ENCODE measurements at regions not wholly inside any gene's neighbourhood (a gene's known extent, or its start where the extent isn't known, plus 50 kb on each side); places are given as distances from the start of the nearest gene placed in this dataset.
A peak's percentile ranks its signal among the peaks of the same experiment; 100 is the strongest.
"Not testable (repeated sequence)": the region's sequence is repeated elsewhere in the genome, so short reads cannot be mapped to it uniquely, and the experiment has no call there.

DNA sequence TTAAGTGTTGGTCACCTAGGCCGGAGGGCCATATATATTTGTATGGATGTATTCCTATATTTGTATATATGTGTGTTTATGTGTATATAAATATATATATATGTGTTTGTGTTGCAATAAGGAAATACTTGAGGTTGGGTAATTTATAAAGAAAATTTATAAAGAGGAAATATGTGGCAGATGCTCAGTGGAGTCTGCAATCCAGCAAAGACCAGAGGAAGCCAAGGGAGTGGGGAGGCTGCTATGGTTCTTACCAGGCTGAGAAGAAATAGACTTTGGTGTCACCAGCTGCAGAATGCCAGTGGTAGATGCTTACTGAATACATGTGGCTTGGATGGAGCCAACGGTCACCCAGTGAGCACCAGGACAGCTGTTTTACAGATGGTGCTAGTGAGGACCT is 97.4 kb upstream of the ELOVL5 start:
- DNase-seq (ENCODE audit: low read depth): no peak

DNA sequence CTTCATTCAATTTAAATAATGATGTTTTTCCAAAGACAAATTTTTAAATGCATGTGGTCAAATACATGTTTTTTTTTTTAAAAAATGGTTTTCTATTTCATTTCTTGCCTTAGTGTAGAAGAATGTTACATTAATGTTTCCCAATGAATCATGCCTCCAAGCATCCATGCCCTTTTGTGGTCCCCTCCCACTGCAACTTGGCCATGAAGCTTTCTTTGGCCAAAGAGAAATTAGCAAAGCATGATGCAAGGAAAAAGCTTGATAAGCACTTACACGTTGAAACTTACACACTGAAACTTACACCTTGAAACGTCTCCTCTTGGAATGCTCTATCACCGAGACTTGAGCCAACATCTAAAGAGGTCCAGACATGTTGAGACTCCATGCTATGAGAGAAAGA is 93.0 kb upstream of the ELOVL5 start:
- DNase-seq (ENCODE audit: low read depth): no peak

DNA sequence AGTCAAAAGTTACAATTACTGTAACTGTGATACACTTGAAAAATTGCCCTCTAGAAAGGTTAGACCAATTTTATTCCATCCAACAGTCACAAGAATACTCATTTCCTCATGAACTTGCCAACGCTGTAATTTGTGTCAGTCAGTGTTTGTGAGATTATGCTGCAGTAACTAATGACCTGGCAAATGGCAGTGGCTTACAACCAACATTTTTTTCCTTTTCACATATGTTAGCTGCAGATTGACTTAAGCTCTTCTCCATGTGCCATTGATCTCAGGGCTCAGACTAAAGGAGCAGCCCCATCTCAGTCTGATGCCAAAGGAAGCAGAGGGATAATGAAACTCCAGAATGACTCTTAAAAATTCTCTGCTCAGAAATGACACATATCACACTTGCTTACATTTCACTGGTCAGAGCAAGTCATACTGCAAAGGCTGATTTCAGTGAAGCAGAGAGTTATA is 92.3 kb upstream of the ELOVL5 start:
- DNase-seq (ENCODE audit: low read depth): no peak

DNA sequence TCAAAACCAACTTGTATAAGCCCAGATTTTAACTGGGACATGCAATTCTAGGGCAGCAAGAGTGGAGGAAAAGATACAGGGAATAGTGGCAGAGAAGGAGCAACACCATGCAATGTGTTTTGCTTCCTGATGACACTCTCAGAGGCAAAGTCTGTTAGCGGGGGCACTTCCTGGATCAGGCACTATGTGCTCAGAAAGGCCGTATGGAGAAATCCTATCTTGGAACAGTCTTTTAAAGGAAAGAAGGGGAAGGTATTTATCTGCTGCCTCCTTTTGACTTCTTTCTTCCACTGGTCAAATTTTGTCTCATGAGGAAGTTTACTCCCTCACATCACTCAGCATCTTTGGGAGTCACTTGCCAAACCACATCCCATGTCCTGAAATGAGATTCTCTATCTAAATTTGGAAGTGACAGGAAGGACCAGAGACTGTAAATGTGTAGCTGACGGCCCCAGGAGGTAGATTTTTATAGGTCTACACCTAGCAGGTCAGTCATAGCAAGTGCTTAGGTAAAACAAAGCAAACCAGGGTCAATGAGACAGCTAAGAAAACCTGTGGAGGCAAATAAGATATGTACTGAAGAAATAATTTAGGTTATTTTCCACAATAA is 91.7 kb upstream of the ELOVL5 start:
- no peak for DNase-seq (ENCODE audit: low read depth)

DNA sequence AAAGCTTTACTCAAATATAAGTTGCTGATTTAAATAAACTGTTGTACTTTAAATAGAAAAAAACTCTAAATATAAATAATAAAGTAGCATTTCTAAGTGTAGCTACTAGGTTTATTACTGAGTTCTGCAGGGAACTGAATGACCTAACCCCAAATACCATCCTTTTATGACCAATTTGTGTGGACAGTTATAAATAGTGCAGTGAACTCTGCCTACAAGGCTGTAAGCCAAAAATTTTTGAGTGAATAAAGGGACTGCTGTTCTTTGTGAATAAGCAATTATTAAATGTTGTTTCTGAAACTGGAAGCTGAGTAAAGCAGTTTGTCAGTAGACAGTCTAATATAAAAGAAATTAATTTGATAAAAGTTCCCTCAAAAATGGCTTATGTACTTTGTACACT is 90.8 kb upstream of the ELOVL5 start:
- no peak for DNase-seq (ENCODE audit: low read depth)

DNA sequence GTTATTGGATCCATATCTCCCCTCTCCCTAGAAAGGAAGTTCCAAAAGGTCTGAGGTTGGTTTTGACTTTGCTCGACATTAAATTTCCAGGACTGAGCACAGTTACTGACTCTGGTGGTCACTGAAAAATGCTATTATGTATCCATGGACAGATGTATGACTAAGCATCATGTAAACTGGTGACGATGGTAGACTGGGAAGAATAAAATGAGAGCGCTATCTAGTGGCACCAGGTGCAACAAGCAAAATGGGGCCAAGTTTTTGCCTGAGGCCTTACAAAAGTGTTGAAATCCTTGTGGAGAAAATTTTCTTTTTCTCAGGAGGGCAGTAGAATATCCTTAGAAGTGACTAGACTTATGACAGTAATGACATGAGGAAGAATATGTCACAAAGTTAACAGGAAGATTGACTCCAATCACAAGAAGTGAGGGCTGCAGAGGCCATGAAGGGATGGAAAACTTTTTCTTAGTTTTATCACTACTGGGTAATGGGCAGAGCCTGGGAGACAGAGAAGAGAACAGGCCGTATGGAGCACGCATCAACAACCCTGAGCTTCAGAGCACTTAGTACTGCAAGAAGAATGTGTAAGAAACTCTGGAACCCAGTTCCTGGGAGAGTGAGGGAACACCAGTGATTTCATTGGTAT is 88.9 kb upstream of the ELOVL5 start:
- peak; percentile 78 for DNase-seq (ENCODE audit: low read depth)

DNA sequence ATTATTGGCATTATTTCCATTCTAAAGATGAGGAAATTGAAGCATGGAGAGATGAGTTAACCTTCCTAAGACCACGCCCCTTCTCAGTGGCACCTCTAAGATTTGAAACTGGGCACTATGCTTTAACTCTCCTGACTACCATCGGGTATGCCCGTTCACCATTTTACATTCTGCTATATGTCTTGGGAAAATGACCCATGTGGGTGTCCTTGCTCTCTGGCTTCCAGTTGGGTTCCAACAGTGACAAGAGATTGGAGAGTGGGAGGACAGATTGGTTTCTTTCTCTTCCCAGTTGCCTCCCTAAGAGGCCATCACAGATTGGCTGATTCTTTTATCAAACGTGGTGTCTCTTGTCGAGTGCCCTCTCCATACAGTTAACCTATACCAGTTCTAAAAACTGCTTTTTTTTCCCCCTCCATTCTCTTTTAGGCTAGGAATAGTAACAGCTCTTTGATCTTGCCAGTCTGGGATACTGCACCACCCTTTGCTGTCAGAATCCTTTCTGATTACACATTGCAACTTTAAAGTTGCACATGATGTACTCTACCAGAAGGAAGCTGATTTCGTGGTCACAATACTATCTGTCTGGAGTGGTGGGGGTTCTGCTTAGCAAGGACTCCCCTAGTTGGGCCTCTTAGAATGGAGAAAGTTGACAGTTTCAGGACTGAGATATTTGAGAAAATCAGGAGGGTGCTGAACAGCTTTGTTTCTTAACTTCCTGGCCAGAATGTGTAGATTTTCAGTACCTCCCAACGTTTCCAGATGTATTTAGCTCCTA is 88.0 kb upstream of the ELOVL5 start:
- DNase-seq (ENCODE audit: low read depth): no peak

DNA sequence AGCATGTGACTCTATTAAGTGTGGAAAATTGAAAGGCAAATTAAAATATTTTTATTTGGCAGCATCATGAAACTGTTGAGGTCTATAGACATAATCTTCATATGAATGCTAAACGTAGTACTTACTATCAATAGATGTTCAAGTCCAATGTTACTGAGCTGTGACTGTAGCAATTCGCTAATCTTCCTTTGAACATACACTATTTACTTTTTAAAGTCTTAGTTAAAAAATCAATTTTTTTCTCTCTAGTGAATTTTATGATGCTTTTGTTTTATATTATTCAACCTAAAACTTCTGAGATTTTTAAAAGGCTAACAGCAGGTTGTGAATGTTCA is 85.2 kb upstream of the ELOVL5 start:
- no peak for DNase-seq (ENCODE audit: low read depth)

DNA sequence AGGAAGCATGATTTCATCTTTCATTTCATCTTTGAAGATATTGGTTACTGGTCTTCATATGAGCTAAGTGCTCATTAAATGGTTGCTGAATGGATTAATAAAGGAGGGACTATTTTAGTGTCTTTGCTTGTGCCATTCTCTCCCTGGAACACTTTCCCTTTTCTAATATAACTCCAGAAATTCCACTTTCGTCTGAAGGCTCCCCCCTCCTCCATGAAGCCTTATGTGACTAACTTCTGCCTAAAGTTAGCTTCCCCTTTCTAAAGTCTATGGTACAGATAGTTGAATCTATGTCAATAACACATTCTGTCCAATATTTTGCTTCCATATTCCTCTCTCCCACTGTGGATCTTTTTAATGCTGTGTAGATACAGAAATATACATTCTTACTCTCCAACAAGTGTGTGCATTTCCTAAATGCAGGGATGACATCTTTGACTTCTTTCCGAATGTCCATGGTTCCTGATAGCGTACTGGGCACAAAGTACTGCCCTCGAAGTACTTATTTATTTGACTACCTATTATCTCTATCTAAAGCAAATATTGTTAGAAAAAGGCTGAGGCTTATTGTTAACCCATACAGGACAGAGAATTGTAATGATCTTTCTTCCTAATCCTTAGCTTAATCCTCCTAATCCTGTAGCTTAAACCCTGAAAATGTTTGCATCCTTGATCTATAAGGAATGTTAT is 84.7 kb upstream of the ELOVL5 start:
- DNase-seq (ENCODE audit: low read depth): no peak

DNA sequence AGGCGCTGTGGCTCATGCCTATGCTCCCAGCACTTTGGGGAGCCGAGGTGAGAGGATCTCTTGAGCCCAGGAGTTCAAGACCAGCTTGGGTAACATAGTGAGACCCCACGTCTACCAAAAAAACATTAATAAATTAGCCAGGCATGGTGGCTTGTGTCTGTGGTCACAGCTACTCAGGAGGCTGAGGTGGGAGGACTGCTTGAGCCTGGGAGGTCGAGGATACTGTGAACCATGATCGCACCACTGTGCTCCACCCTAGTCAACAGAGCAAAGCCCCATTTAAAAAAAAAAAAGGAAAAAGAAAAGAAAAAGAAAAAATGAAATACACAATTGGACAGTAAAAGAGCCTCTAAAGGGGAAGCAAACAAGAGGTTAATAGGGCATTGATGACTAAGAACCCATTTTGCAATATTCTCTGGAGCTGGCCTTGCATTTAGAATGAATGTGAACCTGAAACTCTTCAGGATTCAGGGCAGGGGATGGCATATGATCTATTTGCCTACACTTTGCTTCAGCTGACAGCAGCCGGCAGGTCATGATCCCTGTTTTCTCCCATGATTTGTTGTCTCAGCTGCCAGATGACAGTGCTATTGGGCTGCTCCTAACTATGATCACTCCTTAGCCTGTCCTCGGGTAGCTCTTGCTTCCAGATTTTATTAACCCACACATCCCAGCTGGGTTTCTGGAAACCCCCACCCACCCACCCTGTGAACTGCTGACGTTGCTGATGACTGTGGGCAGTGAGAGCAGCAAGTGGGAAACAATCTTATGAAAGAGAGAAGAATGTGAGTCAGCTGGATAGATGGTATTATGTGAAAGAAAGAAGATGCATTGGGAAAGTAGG is 83.8 kb upstream of the ELOVL5 start:
- no peak for DNase-seq (ENCODE audit: low read depth)

DNA sequence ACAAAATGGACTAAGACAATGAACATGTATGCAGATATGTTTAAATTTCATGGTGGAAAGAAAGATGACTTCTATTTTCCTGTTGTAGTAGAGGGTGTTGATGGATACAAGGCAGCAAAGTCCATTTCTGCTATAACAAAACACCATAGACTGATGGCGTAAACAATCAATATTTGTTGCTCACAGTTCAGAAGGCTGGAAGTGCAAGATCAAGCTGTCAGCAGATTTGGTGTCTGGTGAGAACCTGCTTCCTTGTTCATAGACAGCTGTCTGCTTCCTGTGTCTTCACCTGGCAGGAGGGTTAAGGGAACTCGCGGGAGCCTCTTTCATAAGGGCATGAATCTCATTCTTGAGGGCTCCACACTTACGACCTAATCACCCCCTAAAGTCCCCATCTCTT is 83.0 kb upstream of the ELOVL5 start:
- DNase-seq (ENCODE audit: low read depth): no peak

DNA sequence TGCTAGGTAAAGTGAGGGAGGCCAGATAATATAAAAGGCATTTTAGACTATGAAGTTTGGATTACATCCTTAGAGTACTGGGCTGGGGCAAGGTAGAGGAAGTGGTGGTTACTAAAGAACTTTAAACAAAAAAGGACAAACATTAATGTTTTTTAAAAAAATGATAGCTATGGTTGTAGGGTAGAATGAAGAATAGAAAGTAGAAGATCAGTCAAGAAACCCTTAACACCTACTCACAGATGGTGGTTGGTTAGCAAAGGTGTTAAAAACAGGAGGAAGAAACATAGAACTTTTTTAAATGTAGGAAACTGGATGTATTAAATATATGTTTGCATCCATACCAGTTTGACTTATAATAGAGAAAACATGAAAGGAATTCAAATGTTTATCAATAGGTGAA is 80.7 kb upstream of the ELOVL5 start:
- DNase-seq (ENCODE audit: low read depth): no peak

DNA sequence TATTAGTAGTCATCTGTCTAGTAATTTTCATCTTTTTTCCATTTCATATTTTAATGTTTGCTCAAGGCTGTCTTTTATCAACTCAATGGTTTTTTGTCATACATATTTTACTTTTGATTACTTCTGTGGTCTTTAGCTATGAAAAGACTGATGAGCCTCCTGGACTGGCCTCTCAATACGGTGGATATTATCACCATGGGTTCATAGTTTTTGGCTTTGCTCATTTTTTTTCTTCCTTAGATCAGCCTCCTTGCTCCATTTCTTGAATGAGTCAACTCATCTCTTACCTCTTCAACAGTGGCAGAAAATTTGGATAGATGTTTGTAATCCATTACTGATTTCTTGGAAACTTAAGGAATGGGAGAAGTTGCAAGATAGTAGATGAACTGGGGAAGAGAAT is 80.1 kb upstream of the ELOVL5 start:
- DNase-seq (ENCODE audit: low read depth): no peak

DNA sequence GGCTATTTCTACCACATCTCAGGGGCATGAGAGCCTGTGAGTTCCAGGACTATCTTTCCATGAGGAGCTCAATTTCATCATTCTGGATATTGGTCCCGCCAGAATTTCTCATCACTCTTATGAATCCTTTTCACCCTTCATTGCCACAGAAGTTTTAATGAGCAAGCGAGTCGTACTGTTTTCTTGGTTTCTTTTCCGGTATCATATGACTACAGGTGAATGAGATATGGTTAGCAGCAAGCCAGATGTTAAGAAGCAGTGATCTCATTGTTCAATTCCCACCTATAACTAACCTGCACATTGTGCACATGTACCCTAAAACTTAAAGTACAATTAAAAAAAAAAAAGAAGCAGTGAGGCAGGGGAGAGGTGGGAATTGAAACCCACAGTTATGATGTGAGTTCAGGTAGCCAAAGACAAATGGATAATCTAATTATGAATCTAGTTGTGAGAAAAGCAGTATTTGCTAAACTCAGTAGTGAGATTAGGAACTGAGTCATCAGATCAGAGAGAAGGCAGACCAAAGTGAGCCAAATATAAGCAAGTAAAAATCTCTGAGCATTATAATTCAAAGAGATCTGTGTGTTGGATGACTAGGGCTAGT is 78.0 kb upstream of the ELOVL5 start:
- DNase-seq (ENCODE audit: low read depth): no peak

DNA sequence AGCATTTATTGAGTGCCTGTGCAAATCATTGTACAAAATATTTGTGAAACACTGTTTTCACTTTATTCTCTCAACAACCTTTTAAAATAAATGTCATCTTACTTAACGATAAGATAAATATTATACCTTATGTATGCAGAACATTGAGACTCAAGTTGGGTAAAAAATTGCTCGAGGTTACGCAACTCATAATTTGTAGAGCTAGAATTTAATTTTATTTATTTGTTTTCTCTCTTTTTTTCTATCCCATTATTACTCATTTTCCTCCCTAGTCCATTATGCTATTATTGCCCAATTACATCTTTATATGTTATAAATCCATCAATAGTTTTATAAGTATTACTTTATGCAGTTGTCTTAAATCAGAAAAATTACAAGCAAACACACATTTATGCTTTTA is 77.4 kb upstream of the ELOVL5 start:
- DNase-seq (ENCODE audit: low read depth): no peak

DNA sequence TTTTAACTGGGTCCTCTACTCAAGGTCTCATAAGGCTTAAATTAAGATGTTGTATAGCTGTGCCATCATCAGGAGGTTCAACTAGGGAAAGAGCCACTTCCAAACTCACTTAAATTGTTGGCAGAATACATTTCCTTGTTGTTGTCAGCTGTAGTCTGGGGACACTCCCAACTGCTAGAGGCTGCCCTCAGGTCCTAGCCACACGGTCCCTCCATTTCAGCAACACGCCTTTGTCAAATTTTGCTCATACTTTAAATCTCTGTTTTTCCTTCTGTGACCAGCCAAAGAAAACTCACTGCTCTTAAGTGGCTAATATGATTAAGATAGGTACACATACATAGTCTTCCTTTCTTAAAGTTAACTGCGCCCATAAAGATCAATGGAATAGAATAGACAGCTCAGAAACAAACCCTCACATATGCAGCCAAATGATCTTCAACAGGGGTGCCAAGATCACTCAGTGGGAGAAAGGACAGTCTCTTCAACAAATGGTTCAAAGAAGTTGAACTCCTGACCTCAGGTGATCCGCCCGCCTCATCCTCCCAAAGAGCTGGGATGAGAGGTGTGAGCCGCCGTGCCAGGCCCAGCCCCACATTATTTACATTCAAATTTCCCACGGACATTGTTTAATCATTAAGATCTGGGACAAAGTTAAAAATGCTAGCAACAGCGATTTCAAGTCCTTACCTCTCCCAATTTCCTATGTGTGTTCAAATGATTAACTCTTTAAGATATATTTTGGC is 76.4 kb upstream of the ELOVL5 start:
- DNase-seq (ENCODE audit: low read depth): no peak

DNA sequence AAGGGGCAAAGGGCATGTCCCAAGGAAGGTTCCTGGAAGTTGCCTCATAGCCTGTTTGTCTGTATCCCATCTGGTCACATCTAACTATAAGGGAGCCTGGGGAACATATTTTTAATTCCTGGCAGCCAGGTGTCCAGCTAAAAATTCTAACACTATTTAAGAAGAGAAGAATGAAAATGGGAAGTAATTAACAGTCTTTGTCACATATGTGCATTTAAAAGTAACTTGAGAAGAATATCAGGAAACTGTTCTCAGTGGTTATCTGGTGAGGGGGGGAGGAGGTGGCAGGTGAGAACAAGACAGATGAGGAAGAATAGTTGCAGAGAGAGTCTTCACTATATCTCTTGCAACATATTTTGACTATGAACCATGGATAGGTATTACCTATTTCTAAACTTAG is 75.5 kb upstream of the ELOVL5 start:
- DNase-seq (ENCODE audit: low read depth): no peak

DNA sequence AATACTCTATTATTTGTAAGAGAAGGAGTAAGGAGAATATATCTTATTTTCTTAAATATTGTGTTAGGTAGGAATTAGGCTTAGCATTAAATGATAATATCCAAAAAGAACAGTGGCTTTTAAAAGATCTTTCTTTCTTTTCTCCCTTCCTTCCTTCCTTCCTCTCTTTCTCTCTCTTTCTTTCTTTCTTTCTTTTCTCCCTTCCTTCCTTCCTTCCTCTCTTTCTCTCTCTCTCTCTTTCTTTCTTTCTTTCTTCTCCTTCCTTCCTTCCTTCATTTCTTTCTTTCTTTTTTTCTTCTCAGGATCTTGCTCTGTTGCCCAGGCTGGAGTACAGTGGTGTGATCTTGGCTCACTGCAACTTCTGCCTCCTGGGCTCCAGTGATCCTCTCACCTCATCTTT is 74.8 kb upstream of the ELOVL5 start:
- not testable (repeated sequence) for DNase-seq (ENCODE audit: low read depth)

DNA sequence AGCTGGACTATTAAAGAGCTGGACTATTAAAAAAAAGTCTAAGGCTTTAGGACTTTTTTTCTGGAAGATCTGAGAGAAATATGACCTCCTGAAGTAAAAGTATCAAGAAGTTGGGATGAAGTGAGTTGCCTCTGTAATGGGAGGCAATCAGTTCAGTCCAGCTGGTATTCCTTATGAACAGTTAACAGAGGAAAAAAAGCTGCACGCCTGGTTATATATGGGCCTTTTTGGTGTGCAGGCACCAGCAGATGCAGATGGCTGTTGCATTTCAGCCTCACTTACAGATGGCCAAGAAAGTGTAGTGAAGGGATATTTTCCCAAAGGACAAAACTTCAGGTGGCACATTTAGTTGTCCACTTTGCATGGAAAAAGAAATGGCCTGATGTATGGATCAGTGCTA is 70.3 kb upstream of the ELOVL5 start:
- DNase-seq (ENCODE audit: low read depth): no peak

DNA sequence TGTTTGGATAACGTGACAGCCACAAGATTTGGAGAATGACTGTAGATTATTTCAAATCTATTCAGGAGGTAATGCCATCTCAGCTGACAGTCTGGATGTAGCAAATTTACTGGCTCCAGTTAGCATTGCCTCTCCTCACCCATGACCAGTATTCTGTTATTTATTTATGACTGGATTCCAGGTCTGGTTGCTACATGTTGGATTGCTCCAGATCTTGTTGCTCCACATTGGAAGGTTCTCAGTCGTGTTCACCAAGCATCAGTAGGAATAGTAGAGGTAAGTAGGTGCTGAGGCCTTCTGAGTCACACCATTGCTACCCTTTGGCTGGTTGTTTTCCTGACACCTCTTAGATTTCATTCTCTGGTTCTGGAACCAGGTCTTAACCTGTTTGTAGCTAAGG is 69.5 kb upstream of the ELOVL5 start:
- DNase-seq (ENCODE audit: low read depth): no peak

DNA sequence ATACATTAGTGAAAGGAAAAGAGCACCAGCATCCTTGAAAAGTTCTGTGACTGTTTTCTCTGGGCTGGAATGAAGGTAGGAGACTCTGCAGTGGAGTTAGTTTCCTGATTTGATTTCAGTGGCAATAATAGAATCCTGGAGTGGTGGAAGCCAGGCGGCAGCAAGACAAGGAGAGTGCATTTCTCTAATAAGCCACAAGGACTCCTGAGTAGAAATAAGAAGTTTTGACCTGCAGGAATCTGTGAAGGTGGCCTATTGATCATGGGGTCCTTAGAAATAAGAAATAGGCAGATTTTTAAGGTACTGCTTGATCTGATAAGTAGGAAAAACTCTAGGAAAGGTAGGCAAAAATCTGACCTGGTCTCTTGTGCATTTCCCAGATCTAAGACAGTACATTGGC is 68.4 kb upstream of the ELOVL5 start:
- no peak for DNase-seq (ENCODE audit: low read depth)
